ENCODE measurements at regions not wholly inside any gene's neighbourhood (a gene's known extent, or its start where the extent isn't known, plus 50 kb on each side); places are given as distances from the start of the nearest gene placed in this dataset.

- TF ChIP-seq YY1 (IDR thresholded peaks at IDR 0.05; ENCODE audit: insufficient read depth, insufficient read length) (no peak), ZNF274 (IDR thresholded peaks at IDR 0.05; ENCODE audit: low read depth, low read length) (no peak)
Measured at GRCh38 chr1:221875004-221875330, 133.1 kb upstream of the DUSP10 start.

Data from NT2/D1 (cell line).